HL-60 (cell line): ENCODE measurements at regions not wholly inside any gene's neighbourhood (a gene's known extent, or its start where the extent isn't known, plus 50 kb on each side); places are given as distances from the start of the nearest gene placed in this dataset.

Experiments
- CTCF ChIP-seq: IDR thresholded peaks from one replicate; pipeline ENCODE4 v1.5.1; 2011; ENCODE audit warnings: low read length, control low read depth, inconsistent platforms; ENCODE audit not compliant: insufficient read depth
- POLR2AphosphoS5 ChIP-seq: IDR thresholded peaks from 2 replicates; pipeline ENCODE4 v1.6.1; 2012; ENCODE audit warnings: low read depth

DNA sequence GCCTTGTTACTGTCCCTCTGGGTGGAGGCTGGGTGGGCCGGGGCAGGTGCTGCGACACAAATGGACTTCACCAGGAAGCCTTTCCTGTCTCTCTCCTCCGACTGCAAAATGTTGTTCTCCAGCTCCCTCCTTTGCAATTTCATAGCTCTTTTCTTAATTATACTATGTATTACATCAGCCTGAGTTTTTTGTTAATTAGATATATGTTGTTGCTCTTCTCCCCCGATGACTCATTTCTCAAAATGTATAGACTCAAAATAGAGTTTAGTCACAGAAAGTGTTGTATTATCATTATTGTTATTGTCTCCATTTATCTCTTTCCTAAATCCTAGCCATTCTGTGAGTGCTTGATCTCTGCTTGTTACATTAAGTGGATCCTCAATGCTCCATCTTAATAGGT lies 122.4 kb upstream of the OSMR start:
- TF ChIP-seq POLR2AphosphoS5: no peak
- TF ChIP-seq CTCF: no peak
